Caco-2 (cell line): ENCODE measurements at regions not wholly inside any gene's neighbourhood (a gene's known extent, or its start where the extent isn't known, plus 50 kb on each side); places are given as distances from the start of the nearest gene placed in this dataset.

Source experiments
- BruUV-seq: library from RNA; stranded (reverse); fragments of 400-500 nt; replicated peaks from 2 replicates; lab custom pipeline; 2021; lab: Mats Ljungman, UMichigan
- CTCF ChIA-PET: fragments of 300-600 bp; sonication (Branson Sonifier 250); formaldehyde crosslinking; loops from one replicate; lab custom pipeline; 2022; ENCODE audit warnings: antibody characterized with exemption; lab: Charles Lee
- POLR2A ChIA-PET: fragments of 300-600 bp; sonication (Branson Sonifier 250); formaldehyde crosslinking; loops from one replicate; lab custom pipeline; 2022; ENCODE audit warnings: antibody characterized with exemption; lab: Charles Lee
- DNase-seq, 2 experiments: peaks; one replicate each; pipeline versions ENCODE4 v3.0.0 to v3.0.0-alpha.2; 2020 to 2022
- H3K27me3 ChIP-seq: replicated peaks from 2 replicates; pipeline ENCODE4 v1.6.0; 2011; ENCODE audit warnings: low read length; ENCODE audit not compliant: control insufficient read depth, insufficient read depth
- H3K36me3 ChIP-seq: 2 replicates; pipeline ENCODE4 v1.5.1; 2011; ENCODE audit warnings: low read length; ENCODE audit not compliant: control insufficient read depth, insufficient read depth
- H3K4me1 ChIP-seq: fragments of 250-450 bp; sonication (Bioruptor Pico); 2 replicates; pipeline ENCODE4 v1.5.1; 2020; ENCODE audit warnings: mild to moderate bottlenecking
- H3K4me3 ChIP-seq: 2 replicates; pipeline ENCODE4 v1.5.1; 2011; ENCODE audit warnings: low read depth, mild to moderate bottlenecking, control low read depth, low read length
- H3K9me3 ChIP-seq: fragments of 250-450 bp; sonication (Bioruptor Pico); 2 replicates; pipeline ENCODE4 v1.5.1; 2020; ENCODE audit warnings: mild to moderate bottlenecking, moderate library complexity
- H3K27ac Mint-ChIP-seq: one replicate; pipeline ENCODE4 v1.8.0; 2022; ENCODE audit warnings: mixed read lengths; ENCODE audit not compliant: unreplicated experiment
- H3K27me3 Mint-ChIP-seq: one replicate; pipeline ENCODE4 v1.8.0; 2022; ENCODE audit warnings: mixed read lengths; ENCODE audit not compliant: insufficient read depth, unreplicated experiment
- H3K36me3 Mint-ChIP-seq: one replicate; pipeline ENCODE4 v1.8.0; 2022; ENCODE audit warnings: mild to moderate bottlenecking, mixed read lengths; ENCODE audit not compliant: insufficient read depth, unreplicated experiment
- H3K4me1 Mint-ChIP-seq: one replicate; pipeline ENCODE4 v1.8.0; 2022; ENCODE audit warnings: low read depth, mixed read lengths; ENCODE audit not compliant: unreplicated experiment
- H3K4me3 Mint-ChIP-seq: one replicate; pipeline ENCODE4 v1.8.0; 2022; ENCODE audit warnings: mild to moderate bottlenecking, moderate library complexity, mixed read lengths; ENCODE audit not compliant: unreplicated experiment
- H3K9me3 Mint-ChIP-seq: one replicate; pipeline ENCODE4 v1.8.0; 2022; ENCODE audit warnings: mixed read lengths; ENCODE audit not compliant: unreplicated experiment
- intact Hi-C: fragments of 100-400 bp; cut with micrococcal nuclease; formaldehyde crosslinking; loops from one replicate; pipeline ENCODE4 v1.10.0; 2022; ENCODE audit not compliant: unreplicated experiment
- TF ChIP-seq, protein P1 (sequence below), 2 experiments: fragments of 200-600 bp in 1 of 2; IDR thresholded peaks; 1 replicate in 1 of 2; 2 replicates in 1 of 2; pipeline versions ENCODE4 v1.5.1 to v1.8.0; 2011 to 2022; ENCODE audit warnings: antibody characterized with exemption in 1 of 2, control low read depth in 1 of 2, inconsistent platforms in 1 of 2, low read depth in 1 of 2, low read length in 1 of 2, mild to moderate bottlenecking in 1 of 2, moderate library complexity in 1 of 2; ENCODE audit not compliant: insufficient read depth in 1 of 2, severe bottlenecking in 1 of 2, unreplicated experiment in 1 of 2

DNA sequence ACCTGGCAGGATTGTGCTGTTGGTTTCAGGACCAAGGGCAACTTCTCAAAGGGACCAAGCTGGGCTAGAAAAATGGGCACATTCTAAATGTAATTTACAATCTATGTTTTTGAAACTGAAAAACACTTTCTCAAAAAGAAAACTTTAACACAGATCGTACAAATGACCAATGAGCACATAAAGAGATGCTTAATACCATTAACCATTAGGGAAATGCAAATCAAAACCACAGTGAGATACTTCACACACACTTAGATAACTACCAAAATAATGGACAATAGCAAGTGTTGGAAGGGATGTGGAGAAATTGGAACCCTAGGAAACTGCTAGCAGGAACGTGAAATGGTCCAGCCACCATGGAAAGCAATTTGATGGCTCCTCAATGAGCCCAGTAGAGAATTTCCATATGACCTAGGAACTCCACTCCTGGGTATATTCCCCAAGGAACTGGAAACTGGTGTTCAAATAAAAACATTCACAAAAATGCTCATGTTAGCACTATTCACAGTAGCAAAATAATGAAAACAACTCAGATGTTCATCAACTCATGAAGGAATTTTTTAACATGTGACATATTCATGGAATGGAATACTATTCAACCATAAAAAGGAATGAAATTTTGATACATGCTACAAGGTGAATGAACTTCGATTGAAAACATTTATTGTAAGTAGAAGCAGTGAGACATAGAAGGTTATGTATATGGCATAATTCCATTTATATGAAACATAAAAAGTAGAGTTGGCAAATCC, 288.3 kb upstream of the NR2F2 start:
- no peaks in the 10 kb centered on the region for H3K27me3 ChIP-seq
- peaks cover 7% of the 10 kb centered on the region for H3K4me1 Mint-ChIP-seq
- no peaks in the 10 kb centered on the region for H3K36me3 Mint-ChIP-seq
- H3K9me3 ChIP-seq, result no peaks in the 10 kb centered on the region
- CTCF ChIA-PET, result no interaction called here
- TF ChIP-seq, protein P1, sequence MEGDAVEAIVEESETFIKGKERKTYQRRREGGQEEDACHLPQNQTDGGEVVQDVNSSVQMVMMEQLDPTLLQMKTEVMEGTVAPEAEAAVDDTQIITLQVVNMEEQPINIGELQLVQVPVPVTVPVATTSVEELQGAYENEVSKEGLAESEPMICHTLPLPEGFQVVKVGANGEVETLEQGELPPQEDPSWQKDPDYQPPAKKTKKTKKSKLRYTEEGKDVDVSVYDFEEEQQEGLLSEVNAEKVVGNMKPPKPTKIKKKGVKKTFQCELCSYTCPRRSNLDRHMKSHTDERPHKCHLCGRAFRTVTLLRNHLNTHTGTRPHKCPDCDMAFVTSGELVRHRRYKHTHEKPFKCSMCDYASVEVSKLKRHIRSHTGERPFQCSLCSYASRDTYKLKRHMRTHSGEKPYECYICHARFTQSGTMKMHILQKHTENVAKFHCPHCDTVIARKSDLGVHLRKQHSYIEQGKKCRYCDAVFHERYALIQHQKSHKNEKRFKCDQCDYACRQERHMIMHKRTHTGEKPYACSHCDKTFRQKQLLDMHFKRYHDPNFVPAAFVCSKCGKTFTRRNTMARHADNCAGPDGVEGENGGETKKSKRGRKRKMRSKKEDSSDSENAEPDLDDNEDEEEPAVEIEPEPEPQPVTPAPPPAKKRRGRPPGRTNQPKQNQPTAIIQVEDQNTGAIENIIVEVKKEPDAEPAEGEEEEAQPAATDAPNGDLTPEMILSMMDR (IDR thresholded peaks at IDR 0.05; ENCODE audit: insufficient read depth in 1 of 2, low read depth in 1 of 2, low read length in 1 of 2, severe bottlenecking in 1 of 2, unreplicated experiment in 1 of 2), result no peak
- DNase-seq, result no peak
- H3K4me3 Mint-ChIP-seq, result no peak overlapping the region
- BruUV-seq, result no TSS peak
- intact Hi-C loops, result no loop called here
- no peaks in the 10 kb centered on the region for H3K36me3 ChIP-seq
- H3K4me3 ChIP-seq, result no peak overlapping the region
- peaks cover 8% of the 10 kb centered on the region for H3K9me3 Mint-ChIP-seq
- H3K4me1 ChIP-seq, result 0 out of 2 replicates have a peak, but pooled peaks cover 1% of the 10 kb centered on the region
- POLR2A ChIA-PET, result no interaction called here
- no peak overlapping the region for H3K27ac Mint-ChIP-seq
- no peaks in the 10 kb centered on the region for H3K27me3 Mint-ChIP-seq

DNA sequence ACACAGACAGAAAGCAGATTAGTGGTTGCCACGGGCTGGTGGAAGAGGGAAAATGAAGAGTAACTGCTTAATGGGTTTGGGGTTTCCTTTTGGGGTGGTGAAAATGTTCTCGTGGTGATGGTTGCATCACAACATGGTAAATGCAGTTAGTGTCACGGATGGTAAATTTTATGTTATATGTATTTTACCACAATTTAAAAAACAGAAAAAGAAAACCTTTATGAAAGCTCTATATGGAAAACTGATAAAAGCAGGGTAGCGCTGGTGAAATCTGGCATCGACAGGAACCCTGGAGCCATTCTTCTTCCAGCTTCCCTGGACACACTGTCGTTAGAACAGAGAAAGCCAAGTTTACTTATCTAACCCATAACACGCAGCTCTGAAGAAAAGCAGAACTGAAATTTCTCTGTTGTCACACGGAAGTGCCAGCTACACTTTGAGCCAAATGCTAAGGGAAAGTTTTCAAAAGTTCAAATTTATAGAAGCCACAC, 287.7 kb upstream of the NR2F2 start:
- Mint-ChIP-seq H3K9me3 (peaks cover 8% of the 10 kb centered on the region), H3K36me3 (no peaks in the 10 kb centered on the region), H3K27ac (no peak overlapping the region), H3K4me3 (no peak overlapping the region), H3K4me1 (peaks cover 7% of the 10 kb centered on the region), H3K27me3 (no peaks in the 10 kb centered on the region)
- TF ChIP-seq, protein P1 (IDR thresholded peaks at IDR 0.05; ENCODE audit: insufficient read depth in 1 of 2, low read depth in 1 of 2, low read length in 1 of 2, severe bottlenecking in 1 of 2, unreplicated experiment in 1 of 2), result no peak
- CTCF ChIA-PET, result no interaction called here
- H3K9me3 ChIP-seq, result no peaks in the 10 kb centered on the region
- intact Hi-C loops, result no loop called here
- 0 out of 2 replicates have a peak, but pooled peaks cover 3% of the 10 kb centered on the region for H3K4me1 ChIP-seq
- no peak for DNase-seq
- H3K4me3 ChIP-seq, result no peak overlapping the region
- POLR2A ChIA-PET, result no interaction called here
- BruUV-seq, result no TSS peak
- no peaks in the 10 kb centered on the region for H3K36me3 ChIP-seq
- H3K27me3 ChIP-seq, result no peaks in the 10 kb centered on the region

DNA sequence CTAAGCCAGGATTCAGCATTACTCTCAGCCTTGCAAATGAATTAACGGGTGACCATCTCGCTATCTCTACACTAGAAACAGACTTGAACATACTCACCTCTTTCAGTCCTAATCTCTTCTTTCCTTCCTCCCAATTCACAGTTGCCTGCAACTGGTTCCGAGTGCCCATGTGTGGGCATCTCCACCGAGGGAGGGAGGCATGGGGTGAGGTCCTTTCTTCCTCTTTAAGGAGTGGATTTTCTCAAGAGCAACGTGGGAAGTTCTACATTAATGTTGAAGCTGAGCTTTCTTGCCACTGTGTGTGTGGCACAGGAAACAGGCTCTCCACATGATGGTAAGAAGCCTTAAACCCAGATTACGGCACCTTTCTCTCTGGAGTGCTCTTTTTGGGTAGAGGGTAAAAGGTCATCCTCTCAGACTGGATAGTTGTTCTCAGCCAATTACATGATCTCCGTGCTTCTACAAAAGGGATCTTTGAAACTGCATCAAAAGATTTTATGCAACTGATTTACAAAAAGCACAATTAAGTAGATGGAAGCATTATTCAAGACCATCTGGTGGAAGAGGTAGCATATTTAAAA, 286.8 kb upstream of the NR2F2 start:
- Histone ChIP-seq H3K9me3 (no peaks in the 10 kb centered on the region), H3K4me1 (0 out of 2 replicates have a peak, but pooled peaks cover 3% of the 10 kb centered on the region), H3K27me3 (no peaks in the 10 kb centered on the region), H3K36me3 (no peaks in the 10 kb centered on the region), H3K4me3 (no peak overlapping the region)
- POLR2A ChIA-PET, result no interaction called here
- H3K9me3 Mint-ChIP-seq, result peaks cover 8% of the 10 kb centered on the region
- no peak for DNase-seq
- H3K4me3 Mint-ChIP-seq, result no peak overlapping the region
- CTCF ChIA-PET, result no interaction called here
- no peaks in the 10 kb centered on the region for H3K36me3 Mint-ChIP-seq
- H3K27me3 Mint-ChIP-seq, result no peaks in the 10 kb centered on the region
- intact Hi-C loops, result no loop called here
- TF ChIP-seq, protein P1 (IDR thresholded peaks at IDR 0.05; ENCODE audit: insufficient read depth in 1 of 2, low read depth in 1 of 2, low read length in 1 of 2, severe bottlenecking in 1 of 2, unreplicated experiment in 1 of 2), result no peak
- no peak overlapping the region for H3K27ac Mint-ChIP-seq
- no TSS peak for BruUV-seq
- H3K4me1 Mint-ChIP-seq, result peaks cover 7% of the 10 kb centered on the region
